HG03108 (cell line): ENCODE measurements at regions not wholly inside any gene's neighbourhood (a gene's known extent, or its start where the extent isn't known, plus 50 kb on each side); places are given as distances from the start of the nearest gene placed in this dataset.

Experiments used
- ATAC-seq: cut with Tn5 transposase; IDR thresholded peaks from one replicate; pipeline ENCODE4 v1.9.1; 2021; ENCODE audit warnings: moderate library complexity; ENCODE audit not compliant: unreplicated experiment

- no peak for ATAC-seq
Observed at GRCh38 chr3:43932921-43933320, 242.2 kb downstream of the ABHD5 start.

- ATAC-seq = no peak
Observed at GRCh38 chr3:43948013-43948412, 257.3 kb downstream of the ABHD5 start.

- no peak for ATAC-seq
Observed at GRCh38 chr3:43949594-43949993, 258.9 kb downstream of the ABHD5 start.

GRCh38 chr3:43950775-43951174 is 260.0 kb downstream of the ABHD5 start:
- no peak for ATAC-seq

- no peak for ATAC-seq
Observed at GRCh38 chr3:43951813-43952212, 261.1 kb downstream of the ABHD5 start.

GRCh38 chr3:43953380-43953779 is 262.6 kb downstream of the ABHD5 start:
- no peak for ATAC-seq

GRCh38 chr3:43953814-43954692 is 263.3 kb downstream of the ABHD5 start:
- ATAC-seq = no peak

- no peak for ATAC-seq
Observed at GRCh38 chr3:43956945-43957344, 266.2 kb downstream of the ABHD5 start.

GRCh38 chr3:43957553-43957952 is 266.8 kb downstream of the ABHD5 start:
- ATAC-seq = no peak

- no peak for ATAC-seq
Observed at GRCh38 chr3:43958005-43958770, 267.4 kb downstream of the ABHD5 start.

GRCh38 chr3:43958973-43959372 is 268.2 kb downstream of the ABHD5 start:
- no peak for ATAC-seq

- ATAC-seq = no peak
Observed at GRCh38 chr3:43959498-43960447, 269.0 kb downstream of the ABHD5 start.

- no peak for ATAC-seq
Observed at GRCh38 chr3:43960448-43960840, 269.7 kb downstream of the ABHD5 start.

GRCh38 chr3:43962043-43962442 is 271.3 kb downstream of the ABHD5 start:
- no peak for ATAC-seq

GRCh38 chr3:43963208-43963607 is 272.5 kb downstream of the ABHD5 start:
- no peak for ATAC-seq

- ATAC-seq = no peak
Observed at GRCh38 chr3:43964640-43965039, 273.9 kb downstream of the ABHD5 start.

GRCh38 chr3:43965656-43966055 is 274.9 kb downstream of the ABHD5 start:
- no peak for ATAC-seq

GRCh38 chr3:43966126-43966525 is 275.4 kb downstream of the ABHD5 start:
- ATAC-seq = no peak

GRCh38 chr3:43966530-43966929 is 275.2 kb upstream of the TOPAZ1 start:
- no peak for ATAC-seq

GRCh38 chr3:43968465-43968864 is 273.2 kb upstream of the TOPAZ1 start:
- no peak for ATAC-seq

GRCh38 chr3:43969944-43970343 is 271.7 kb upstream of the TOPAZ1 start:
- ATAC-seq = no peak
